ENCODE measurements at regions not wholly inside any gene's neighbourhood (a gene's known extent, or its start where the extent isn't known, plus 50 kb on each side); places are given as distances from the start of the nearest gene placed in this dataset.

DNA sequence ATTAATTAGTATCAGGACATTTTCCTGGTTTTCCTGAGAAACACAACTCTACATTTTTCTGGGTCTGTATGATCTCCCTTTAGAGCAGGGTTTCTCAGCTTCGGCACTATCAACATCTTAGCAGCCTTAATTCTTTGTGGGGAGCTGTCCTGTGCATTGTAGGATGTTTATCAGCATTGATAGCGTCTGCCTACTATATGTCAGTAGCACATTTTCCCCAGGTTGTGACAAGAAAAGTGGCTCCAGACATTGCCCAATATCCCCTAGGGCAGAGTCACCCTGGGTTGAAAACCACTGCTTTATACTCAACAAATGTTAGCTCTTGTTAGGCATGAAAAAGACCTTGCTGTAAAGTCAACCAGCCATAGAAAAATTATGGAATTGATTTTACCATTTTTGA is 195.1 kb upstream of the FMN2 start:
- DNase-seq = no peak

DNA sequence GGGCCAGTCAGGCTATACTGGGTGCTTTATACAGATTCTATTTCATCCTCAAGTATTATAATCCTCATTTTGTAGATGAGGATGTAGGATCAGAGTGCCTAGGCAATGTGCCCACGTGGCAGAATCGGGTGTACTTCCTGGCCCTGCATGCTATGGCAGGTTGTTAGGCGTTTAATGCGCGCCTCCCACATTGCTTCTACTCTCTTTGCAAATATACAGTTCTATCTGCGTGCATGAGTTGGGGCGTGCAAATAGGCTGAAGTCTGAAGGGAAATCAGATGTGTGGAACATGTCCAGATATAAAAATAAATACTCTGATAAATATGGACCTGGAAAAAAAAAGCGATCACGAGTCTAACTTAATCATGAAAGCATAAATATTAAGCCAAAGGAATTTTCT is 194.7 kb upstream of the FMN2 start:
- DNase-seq = no peak

DNA sequence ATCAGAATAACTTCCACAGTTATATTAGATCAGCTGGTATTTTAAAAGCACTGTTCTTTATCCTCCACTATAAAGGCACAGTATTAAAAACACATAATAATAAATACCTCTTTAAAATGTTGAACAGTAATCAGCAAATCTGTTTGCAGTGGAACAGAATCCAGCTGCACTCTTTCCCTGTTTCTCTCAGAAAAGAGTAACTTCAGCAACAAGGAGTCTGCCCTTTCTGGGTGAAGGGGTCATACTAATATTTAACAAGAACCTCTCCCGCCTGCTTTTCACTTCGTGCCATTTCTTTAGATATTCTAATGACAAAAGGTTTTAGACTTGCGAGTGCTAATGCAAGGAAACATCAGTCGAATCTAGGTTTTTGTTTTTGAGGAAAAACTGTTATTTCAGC is 194.2 kb upstream of the FMN2 start:
- no peak for DNase-seq

DNA sequence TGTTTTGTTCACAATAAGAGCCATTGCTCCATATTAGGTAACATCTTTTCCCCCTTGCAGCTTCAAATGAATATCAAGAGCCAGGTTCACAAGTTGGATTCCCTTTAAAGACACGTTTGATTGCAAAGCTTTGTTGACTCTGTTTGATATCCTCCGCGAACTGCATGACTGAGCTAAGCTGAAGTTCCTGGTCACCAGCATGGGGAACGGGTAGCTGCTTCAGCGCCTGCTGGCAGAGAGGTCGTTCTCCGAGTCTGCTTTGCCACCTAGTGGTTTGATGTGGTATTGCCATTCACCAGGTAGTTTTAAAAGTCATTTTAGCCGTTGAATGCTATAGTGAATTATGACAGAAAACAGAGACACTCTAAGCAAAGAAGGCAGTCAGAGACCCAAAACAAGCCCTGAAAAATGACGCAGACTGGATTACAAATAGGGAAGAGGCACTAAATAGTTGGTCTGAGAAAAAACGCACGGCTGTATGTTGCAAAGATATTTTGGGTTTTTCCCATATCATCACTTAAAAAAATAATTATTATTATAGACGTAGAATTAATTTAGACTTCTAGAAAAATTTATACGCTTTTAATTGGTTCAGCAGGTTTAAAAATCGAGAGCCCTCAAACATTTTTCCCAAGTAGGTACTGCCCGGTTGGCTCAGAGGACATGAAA is 193.5 kb upstream of the FMN2 start:
- peak; percentile 90 for DNase-seq

DNA sequence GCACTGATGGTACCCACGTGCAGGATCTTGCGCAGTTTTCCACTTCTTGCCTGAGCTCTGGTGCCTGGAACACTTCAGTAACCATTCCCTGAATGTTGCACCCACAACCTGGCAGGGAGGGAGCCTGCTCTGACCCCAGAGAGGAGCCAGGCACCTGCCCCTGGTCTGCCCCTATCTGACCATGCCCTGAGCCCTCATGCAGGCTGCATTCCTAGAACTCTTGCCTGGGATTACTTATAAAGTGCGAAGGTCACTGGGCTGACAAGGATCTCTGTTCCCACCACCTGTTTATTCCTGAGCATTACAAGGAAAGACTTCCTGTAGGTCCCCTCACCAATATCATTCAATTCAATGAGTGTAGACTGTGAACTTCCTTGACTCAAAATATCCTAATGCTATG is 191.9 kb upstream of the FMN2 start:
- no peak for DNase-seq

DNA sequence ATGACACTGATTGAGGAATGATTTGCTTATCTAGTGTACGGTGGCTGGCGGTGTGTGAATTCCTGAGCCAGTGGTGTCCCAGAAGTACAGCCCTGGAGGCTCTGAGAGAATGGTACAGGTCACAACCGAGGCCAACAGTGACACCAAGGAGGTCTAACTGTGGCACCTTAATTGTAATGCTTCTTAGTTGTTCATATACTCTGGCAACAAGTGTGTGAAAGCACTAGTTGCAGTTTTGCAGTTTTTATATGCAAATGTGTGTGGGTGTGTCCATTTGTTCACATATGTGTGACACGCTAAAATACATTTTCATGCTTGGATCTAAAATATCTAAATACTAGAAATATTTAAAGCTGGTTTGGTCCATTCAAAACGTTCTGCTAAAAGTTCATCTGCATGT is 185.3 kb upstream of the FMN2 start:
- no peak for DNase-seq

DNA sequence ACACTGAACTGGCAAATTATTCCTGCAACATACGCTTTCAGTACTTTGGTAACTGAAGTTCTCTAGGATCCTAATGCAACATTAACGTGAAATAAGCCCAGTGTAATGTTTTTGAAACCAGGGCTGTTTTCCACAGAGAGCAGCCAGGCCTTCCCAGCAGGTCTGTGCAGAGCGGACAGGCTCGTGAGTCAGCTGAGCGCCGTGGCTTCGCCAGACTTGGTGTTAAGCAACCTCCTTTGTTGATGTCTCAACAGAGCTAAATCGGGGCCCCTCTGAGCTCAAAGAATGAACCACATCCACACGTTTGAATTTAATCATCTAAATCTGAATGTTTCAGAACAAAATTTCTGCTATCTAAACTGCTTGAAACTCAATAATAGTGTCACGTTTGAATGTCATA is 181.8 kb upstream of the FMN2 start:
- DNase-seq = no peak

DNA sequence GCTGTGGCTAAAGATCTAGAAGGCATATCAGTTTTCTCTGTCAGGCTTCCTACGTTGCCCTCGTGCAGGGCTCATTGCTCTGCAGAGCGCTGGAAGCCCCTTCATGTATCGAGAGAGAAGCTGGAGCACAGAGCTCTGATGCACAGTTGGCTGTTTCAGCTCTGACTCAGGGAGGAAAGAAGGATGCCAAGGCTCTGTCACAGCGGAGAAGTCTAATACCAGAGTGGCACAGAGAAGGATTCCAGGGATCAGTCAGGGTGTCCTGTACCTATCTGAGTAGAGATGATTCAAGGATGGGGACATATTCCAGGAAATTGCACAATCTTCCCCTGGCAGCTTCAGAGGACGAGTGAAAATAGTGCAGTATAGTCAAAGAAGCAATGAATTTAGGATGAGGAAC is 179.2 kb upstream of the FMN2 start:
- DNase-seq = peak; percentile 48

DNA sequence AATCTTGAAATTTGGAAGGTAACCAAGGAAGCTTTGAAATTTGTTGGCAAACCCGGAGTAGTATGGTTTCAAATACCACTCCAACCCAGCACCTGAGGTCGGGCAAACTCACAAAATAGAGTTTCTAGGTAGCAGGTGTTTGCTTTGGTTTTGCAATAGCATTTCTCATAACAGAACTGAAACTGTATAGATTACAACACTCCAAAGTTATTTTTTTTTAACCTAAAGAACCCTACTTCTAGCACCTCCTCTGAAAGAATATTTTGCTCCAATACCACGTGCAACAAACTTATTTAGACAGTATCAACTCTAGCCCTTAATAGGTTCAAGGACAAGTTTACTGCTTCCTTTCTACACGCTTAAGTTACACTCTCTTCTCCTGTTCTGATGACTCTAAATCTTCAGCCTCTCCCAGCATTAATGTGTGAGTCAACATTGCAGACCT is 178.5 kb upstream of the FMN2 start:
- DNase-seq = peak; percentile 90

DNA sequence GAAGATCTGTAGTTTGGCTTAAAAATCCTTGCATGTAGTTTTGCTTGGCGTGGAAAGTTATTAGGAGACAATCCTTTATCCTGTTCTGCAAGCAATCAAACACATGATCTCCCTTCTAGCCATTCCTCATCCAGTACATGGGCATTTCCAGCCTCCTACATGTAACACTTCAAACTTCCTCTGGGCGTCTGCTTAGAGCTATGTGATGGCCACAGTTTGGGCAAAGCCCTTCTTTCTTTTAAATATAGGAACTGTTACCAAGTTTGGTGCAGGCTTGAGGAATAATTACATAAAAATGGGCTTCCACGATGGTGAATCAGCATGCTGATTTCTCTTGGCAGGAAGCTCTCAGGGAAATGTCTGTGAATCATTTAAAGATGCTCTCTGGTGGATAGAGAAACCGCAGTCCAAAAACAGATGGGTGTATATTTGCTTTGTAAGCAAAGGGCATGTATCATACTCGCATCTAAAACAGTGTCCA is 176.9 kb upstream of the FMN2 start:
- DNase-seq = peak; percentile 90

DNA sequence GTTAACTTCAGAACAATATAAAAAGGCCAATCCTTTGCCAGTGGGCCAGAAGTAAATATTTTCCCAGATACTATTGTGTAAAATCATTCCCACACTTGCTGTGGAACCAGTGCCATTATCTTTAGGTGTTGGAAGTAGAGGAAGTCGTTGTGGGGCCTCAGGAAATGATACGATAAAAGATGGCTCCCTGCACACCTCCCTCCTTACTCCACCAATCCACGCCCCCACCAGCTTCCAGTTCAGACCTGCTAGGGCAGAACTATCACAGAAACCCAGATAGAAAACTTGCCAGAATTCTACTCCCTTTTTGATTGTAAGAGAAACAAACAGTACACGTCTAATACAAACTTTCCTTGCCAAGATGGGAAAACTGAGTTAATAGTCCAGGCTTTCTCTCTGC is 173.0 kb upstream of the FMN2 start:
- no peak for DNase-seq

DNA sequence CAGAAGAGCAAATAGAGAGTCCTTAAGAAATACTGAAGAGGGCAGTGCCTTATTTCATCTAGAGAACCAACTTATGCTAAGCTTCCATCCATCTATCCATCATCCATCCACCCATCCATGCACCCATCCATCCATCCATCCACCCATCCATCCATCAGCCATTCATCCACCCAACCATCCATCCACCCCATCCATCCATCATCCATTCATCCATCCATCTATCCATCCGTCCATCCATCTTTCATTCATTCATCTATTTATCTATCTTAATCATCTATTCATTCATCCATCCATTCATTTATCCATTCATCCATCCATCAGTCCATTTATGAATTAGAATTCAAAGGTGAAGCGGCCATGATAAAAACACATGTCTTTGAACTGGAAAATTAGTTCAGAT is 171.5 kb upstream of the FMN2 start:
- DNase-seq = no peak

DNA sequence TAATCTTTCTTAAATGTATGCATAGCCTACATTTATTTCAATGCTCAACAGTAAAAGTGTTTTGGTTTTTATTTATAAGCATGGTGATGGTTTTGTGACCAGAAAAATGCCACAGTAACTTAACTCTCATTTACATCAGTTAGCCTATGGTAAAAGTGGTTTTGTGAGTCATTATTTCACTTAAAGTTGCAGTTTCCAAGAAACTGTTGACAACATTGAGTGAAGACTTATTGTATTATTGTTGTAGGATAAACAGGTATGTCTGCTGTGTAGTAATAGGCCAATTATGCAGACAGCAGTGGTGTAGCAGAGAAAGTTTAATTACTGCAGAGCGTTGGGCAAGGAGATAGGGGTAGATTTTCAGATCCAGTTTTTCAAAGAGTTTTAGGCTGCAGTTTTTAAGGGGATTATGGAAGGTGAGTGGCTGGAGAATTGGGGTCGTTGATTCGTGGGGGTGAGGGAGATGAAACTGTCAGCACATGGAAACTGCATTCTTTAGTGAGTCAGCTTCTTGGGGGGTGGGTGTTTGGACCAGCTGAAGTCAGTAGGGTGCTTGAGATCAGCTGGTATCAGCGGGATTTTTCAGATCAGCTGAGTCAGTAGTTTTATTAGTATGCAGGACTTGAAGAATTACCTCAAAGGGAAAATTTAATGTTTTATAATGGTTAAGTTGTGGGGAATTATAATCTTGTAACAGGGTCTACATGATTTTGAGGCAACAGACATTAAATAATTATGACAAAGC is 168.7 kb upstream of the FMN2 start:
- no peak for DNase-seq

DNA sequence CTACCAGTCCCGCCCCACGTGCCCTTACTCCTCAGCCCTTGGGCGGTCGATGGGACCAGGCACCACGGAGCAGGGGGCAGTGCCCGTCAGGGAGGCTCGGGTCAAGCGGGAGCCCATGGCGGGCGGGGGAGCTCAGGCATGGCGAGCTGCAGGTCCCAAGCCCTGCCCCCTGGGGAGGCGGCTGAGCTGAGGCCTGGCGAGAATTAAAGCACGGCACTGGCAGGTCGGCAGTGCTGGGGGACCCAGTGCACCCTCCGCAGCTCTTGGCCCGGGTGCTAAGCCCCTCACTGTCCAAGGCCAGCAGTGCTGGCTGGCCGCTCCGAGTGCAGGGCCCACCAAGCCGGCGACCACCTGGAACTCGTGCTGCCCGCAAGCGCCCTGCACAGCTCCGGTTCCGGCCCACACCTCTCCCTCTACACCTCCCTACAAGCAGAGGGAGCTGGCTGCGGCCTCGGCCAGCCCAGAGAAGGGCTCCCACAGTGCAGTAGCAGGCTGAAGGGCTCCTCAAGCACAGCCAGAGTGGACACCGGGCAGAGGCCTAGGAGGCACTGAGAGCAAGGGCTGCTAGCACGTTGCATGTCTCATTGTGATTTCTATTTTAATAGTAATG is 166.8 kb upstream of the FMN2 start:
- no peak for DNase-seq

DNA sequence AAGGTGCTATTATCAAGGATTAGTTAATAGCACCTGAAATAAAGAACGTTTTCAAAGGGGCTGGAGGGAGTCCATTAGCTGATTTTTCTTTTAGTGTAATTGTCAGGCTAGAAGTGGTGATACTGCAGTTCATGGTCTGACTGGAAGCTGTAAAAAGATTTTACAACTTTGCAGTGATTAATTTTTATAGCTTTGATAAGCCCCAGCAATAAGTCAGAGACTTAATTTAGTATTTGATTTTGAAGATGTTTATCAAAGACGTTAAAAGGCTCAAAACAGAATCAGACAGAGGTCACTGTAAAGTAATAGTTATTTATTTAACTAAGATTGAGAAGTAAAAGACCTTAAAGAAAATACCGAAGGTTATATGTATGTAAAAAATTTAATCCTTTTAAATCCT is 165.5 kb upstream of the FMN2 start:
- DNase-seq = no peak

DNA sequence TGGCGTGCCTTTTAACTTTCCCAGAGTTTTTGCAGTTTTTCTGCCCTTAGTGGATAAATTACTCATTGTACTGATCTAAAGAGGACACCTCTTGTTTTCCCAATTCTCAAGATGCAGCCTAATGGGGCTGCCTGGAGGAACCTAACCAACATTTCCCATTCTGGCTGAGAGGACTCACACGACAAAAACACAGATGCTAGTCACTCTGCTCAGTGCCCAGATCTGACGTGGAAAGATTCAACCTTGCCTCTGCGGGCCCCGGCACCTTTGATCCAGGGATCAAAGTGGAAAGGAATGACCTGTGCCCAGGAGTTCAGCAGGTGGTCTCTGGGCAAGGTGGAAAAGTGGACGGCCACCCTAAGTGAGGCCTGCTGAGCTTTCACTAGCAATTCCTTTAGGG is 162.4 kb upstream of the FMN2 start:
- DNase-seq = no peak

DNA sequence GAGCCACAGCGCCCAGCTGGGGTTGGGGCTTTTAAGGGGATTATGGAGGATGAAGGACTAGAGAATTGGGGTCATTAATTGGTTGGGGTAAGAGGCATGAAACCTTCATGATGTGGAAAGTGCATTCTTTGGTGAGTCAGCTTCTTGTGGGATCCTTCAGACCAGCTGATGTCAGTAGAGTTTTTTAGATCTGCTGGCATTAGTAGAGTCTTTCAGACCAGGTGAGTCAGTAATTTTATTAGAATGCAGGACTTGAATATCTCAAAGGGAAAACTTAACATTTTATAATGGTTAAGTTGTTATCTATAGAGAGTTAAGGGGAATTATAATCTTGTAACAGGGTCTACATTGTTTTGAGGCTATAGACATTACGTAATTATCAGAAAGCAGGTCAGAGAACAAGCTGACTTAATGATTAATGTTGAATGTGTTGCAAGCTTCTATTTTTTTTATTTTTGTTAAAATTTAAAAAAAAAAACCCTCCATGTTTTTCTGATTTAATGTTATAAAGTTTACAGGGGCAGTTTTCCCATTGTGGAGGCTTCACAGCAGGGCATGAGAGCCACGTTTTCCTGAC is 160.9 kb upstream of the FMN2 start:
- DNase-seq = no peak

DNA sequence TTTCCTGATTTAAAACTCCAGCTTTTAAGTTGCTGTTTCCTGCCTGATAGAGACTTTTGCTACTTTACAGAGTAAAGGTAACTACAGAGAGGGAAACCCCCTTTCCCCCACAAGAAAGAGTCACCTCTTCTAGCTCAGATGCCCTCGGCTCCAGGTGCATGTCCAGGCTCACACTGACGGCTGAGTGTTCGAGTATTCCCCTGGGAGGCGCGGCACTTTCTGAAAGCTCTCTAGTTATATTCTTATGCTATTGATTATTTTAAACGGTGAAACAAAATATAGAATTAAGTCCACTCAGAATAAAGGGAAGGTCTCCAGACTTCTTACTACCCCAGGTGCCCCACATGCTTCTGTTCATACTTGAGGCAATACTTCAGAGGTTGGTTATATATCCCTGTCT is 160.3 kb upstream of the FMN2 start:
- no peak for DNase-seq

DNA sequence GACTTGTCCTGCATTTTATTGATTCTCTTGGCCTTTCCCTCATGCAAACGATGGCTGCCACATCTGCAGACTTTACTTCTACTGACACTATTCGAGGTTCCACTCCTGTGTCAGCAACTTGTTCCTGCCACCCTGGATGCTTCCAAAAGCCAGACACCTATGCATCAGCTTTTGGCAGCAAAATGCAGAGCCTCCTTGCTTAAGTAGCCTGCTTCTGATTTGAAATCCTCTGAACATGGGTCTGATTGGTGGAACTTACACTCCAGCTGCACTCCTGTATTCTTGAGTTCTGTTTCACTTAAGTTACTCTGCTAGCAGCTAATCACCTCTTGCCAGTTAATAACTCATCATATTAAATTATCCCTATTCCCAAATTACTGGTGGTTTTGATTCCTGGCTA is 152.1 kb upstream of the FMN2 start:
- no peak for DNase-seq

DNA sequence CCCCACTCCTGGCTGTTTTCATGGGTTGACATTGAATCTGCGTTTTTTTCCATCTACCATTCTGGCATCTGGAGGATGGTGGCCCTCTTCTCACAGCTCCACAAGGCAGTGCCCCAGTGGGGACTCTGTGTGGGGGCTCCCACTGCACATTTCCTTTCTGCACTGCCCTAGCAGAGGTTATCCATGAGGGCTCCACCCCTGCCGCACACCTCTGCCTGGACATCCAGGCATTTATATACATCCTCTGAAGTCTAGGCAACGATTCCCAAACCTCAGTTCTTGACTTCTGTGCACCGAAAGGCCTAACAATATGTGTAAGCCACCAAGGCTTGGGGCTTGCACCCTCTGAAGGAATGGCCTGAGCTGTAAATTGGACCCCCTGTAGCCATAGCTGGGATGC is 147.9 kb upstream of the FMN2 start:
- DNase-seq = no peak

DNA sequence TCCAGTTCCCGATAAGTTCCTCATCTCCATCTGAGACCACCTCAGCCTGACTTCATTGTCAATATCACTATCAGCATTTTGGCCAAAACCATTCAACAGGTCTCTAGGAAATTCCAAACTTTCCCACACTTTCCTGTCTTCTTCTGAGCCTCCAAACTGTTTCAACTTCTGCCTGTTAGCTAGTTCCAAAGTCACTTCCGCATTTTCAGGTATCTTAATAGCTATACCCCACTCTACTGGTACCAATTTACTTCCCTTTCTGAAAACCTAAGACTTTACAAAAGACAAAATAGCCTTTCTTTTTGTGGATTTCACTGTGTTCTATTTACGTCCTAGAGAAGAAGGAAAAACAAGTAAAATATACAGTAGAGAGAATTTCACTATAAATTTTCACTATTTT is 147.0 kb upstream of the FMN2 start:
- peak; percentile 37 for DNase-seq

DNA sequence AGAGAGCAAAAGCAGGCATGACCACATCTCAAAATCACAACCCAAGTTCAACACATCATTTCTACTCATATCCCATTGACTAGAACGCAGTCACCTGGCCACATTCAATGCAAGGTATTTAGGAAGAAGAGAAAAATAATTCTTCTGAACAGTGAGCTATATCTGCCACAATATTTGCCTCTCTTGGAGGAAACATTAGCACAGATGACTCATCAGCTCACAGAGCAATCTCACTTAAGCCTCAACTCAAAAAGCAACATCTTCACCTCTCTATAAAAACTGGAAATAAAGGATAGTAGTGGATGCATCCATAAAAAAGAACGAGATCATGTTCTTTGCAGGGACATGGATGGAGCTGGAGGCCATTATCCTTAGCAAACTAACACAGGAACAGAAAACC is 143.9 kb upstream of the FMN2 start:
- DNase-seq = no peak

DNA sequence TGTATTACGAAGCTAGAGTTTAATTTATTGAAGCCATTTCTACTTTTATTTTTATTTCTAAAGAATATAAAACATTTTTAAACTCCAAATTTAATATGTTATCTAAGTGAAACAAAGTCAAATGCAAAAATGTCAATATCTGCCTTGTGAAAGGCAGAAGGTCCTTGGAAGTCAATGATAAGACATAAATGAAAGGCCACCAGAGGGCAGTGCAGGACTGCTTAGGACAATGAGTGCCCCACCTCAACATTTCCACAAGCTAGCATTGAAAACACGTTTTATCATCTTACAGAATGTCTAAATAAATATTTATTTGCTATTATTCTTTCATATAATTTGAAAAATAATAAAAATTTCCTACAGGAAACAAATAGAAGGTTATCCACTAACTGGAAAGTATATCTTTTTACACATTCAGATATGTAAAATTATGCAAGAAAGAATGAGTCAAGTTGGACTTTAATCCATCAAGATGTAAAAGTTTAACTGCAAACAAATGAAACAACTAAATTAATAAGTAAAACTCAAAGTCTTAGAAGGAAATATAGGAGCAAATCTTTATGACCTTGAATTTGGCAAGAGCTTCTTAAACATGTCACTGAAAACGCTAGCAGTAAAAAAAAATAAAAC is 140.1 kb upstream of the FMN2 start:
- peak; percentile 87 for DNase-seq
